ENCODE measurements at regions not wholly inside any gene's neighbourhood (a gene's known extent, or its start where the extent isn't known, plus 50 kb on each side); places are given as distances from the start of the nearest gene placed in this dataset.
"Not testable (repeated sequence)": the region's sequence is repeated elsewhere in the genome, so short reads cannot be mapped to it uniquely, and the experiment has no call there.

- TF ChIP-seq POLR2AphosphoS5 (IDR thresholded peaks at IDR 0.05; ENCODE audit: low read depth); SPI1 (IDR thresholded peaks at IDR 0.05; ENCODE audit: borderline replicate concordance, low read depth): not testable (repeated sequence)
- TF ChIP-seq, protein P1, sequence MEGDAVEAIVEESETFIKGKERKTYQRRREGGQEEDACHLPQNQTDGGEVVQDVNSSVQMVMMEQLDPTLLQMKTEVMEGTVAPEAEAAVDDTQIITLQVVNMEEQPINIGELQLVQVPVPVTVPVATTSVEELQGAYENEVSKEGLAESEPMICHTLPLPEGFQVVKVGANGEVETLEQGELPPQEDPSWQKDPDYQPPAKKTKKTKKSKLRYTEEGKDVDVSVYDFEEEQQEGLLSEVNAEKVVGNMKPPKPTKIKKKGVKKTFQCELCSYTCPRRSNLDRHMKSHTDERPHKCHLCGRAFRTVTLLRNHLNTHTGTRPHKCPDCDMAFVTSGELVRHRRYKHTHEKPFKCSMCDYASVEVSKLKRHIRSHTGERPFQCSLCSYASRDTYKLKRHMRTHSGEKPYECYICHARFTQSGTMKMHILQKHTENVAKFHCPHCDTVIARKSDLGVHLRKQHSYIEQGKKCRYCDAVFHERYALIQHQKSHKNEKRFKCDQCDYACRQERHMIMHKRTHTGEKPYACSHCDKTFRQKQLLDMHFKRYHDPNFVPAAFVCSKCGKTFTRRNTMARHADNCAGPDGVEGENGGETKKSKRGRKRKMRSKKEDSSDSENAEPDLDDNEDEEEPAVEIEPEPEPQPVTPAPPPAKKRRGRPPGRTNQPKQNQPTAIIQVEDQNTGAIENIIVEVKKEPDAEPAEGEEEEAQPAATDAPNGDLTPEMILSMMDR (IDR thresholded peaks at IDR 0.05; ENCODE audit: insufficient read depth, low read length) = not testable (repeated sequence)
Measured at GRCh38 chr4:173963523-173963922, 319.9 kb downstream of the FBXO8 start.

All from HL-60 (cell line).